ENCODE measurements at regions not wholly inside any gene's neighbourhood (a gene's known extent, or its start where the extent isn't known, plus 50 kb on each side); places are given as distances from the start of the nearest gene placed in this dataset.

DNA sequence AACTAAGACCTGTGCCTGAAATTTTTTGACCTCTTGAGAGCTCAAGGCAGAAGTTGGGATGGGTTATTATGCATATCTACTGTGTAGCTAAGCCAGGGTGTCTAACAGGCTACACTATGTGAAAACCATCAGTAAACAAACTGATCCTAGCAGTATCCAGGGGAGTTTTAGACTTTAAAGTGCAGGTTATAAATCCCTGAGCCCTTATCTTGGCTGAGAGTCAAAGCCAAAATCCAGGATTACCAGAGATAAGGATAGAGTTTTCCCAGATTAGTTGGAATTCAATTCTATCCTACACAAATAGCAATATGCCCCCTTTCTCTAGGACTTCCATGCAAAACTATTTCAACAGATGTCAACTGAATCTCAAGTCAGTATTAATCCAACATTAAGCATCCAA lies 1229.7 kb downstream of the GRIK2 start:
- TF ChIP-seq, protein P1, sequence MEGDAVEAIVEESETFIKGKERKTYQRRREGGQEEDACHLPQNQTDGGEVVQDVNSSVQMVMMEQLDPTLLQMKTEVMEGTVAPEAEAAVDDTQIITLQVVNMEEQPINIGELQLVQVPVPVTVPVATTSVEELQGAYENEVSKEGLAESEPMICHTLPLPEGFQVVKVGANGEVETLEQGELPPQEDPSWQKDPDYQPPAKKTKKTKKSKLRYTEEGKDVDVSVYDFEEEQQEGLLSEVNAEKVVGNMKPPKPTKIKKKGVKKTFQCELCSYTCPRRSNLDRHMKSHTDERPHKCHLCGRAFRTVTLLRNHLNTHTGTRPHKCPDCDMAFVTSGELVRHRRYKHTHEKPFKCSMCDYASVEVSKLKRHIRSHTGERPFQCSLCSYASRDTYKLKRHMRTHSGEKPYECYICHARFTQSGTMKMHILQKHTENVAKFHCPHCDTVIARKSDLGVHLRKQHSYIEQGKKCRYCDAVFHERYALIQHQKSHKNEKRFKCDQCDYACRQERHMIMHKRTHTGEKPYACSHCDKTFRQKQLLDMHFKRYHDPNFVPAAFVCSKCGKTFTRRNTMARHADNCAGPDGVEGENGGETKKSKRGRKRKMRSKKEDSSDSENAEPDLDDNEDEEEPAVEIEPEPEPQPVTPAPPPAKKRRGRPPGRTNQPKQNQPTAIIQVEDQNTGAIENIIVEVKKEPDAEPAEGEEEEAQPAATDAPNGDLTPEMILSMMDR (IDR thresholded peaks at IDR 0.05) = no peak
- no peak for TF ChIP-seq POLR2A (IDR thresholded peaks at IDR 0.05)

Measured in testis (tissue), 2 donors.